HCT116 (cell line): ENCODE measurements at regions not wholly inside any gene's neighbourhood (a gene's known extent, or its start where the extent isn't known, plus 50 kb on each side); places are given as distances from the start of the nearest gene placed in this dataset.

Experiments used
- CEBPB ChIP-seq: IDR thresholded peaks from 2 replicates; pipeline ENCODE4 v1.6.1; 2012; ENCODE audit warnings: low read depth
- CTCF ChIP-seq, 3 experiments: fragments of 200-600 bp in 1 of 3; sonication (generic) in 1 of 3; IDR thresholded peaks in 2 of 3; conservative IDR thresholded peaks in 1 of 3; 2 replicates each; pipeline ENCODE4 v1.5.1; 2012 to 2017; ENCODE audit warnings: low read depth in 2 of 3, low read length in 2 of 3, antibody characterized with exemption in 1 of 3, borderline replicate concordance in 1 of 3, control low read depth in 1 of 3, mild to moderate bottlenecking in 1 of 3, mixed read lengths in 1 of 3, mixed run types in 1 of 3, moderate library complexity in 1 of 3; ENCODE audit not compliant: insufficient read depth in 1 of 3

- TF ChIP-seq CEBPB, result no peak
- no peak for TF ChIP-seq CTCF (IDR thresholded peaks at IDR 0.05 in 2 of 3, conservative IDR thresholded peaks at IDR 0.05 in 1 of 3; ENCODE audit: borderline replicate concordance in 1 of 3, insufficient read depth in 1 of 3, low read depth in 2 of 3, low read length in 2 of 3)
Observed at GRCh38 chr6:92944132-92944531, 475.2 kb downstream of the EPHA7 start.
